ENCODE measurements at regions not wholly inside any gene's neighbourhood (a gene's known extent, or its start where the extent isn't known, plus 50 kb on each side); places are given as distances from the start of the nearest gene placed in this dataset.

DNA sequence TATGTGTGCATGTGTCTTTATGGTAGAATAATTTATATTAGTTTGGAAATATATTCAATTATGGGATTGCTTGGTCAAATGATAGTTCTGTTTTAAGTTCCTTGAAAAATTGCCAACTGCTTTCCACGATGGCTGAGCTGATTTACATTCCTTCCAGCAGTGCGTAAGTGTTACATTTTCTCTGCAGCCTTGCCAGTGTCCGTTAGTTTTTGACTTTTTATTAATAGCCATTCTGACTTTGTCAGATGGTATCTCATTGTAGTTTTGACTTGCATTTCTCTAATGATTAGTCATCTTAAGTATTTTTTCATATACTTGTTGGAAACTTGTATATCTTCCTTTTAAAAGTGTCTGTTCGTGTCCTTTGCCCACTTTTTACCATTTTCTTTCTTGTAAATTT is 434.2 kb upstream of the POT1 start:
- TF ChIP-seq, protein P1, sequence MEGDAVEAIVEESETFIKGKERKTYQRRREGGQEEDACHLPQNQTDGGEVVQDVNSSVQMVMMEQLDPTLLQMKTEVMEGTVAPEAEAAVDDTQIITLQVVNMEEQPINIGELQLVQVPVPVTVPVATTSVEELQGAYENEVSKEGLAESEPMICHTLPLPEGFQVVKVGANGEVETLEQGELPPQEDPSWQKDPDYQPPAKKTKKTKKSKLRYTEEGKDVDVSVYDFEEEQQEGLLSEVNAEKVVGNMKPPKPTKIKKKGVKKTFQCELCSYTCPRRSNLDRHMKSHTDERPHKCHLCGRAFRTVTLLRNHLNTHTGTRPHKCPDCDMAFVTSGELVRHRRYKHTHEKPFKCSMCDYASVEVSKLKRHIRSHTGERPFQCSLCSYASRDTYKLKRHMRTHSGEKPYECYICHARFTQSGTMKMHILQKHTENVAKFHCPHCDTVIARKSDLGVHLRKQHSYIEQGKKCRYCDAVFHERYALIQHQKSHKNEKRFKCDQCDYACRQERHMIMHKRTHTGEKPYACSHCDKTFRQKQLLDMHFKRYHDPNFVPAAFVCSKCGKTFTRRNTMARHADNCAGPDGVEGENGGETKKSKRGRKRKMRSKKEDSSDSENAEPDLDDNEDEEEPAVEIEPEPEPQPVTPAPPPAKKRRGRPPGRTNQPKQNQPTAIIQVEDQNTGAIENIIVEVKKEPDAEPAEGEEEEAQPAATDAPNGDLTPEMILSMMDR (conservative IDR thresholded peaks at IDR 0.05 in 1 of 2, IDR thresholded peaks at IDR 0.05 in 1 of 2; ENCODE audit: extremely low read depth in 1 of 2, insufficient read depth in 1 of 2, low read depth in 1 of 2, low read length in 2 of 2) = no peak
- TF ChIP-seq EZH2 (IDR thresholded peaks at IDR 0.05; ENCODE audit: borderline replicate concordance, low read length) = no peak
